ENCODE measurements at regions not wholly inside any gene's neighbourhood (a gene's known extent, or its start where the extent isn't known, plus 50 kb on each side); places are given as distances from the start of the nearest gene placed in this dataset.

- Histone ChIP-seq H3K27me3 (replicated peaks in 1 of 2; ENCODE audit: control insufficient read depth in 2 of 2, insufficient read depth in 2 of 2, low read length in 1 of 2) (no peaks in the 10 kb centered on the region), H3K4me1 (ENCODE audit: control insufficient read depth, insufficient read depth, low read length) (no peaks in the 10 kb centered on the region), H2AFZ (ENCODE audit: control insufficient read depth, low read depth, low read length) (no peak overlapping the region), H3K36me3 (ENCODE audit: control insufficient read depth in 2 of 2, insufficient read depth in 2 of 2, low read length in 1 of 2) (no peaks in the 10 kb centered on the region), H3K27ac (ENCODE audit: control insufficient read depth, insufficient read depth) (no peak overlapping the region), H4K20me1 (ENCODE audit: control insufficient read depth, insufficient read depth) (no peaks in the 10 kb centered on the region), H3K9me3 (replicated peaks; ENCODE audit: control insufficient read depth, insufficient read depth, low read length) (no peaks in the 10 kb centered on the region), H3K4me3 (no peak overlapping the region), H3K9ac (ENCODE audit: control insufficient read depth, insufficient read depth, low read length) (no peak overlapping the region), H3K79me2 (ENCODE audit: control insufficient read depth, insufficient read depth, low read length) (no peaks in the 10 kb centered on the region), H3K4me2 (ENCODE audit: control insufficient read depth, insufficient read depth) (no peak overlapping the region)
- intact Hi-C loops (cut with micrococcal nuclease; ENCODE audit: unreplicated experiment) (no loop called here), in situ Hi-C loops (cut with MboI) (no loop called here)
- ATAC-seq (peak; percentile 58; the same call in 2 of the 3 replicates), FAIRE-seq (no peak), DNase-seq (ENCODE audit: low read depth, low spot score) (no peak)
- SMC1A ChIA-PET (ENCODE audit: uncharacterized antibody, unreplicated experiment), result interaction anchor here (0.6 kb wide), 2 partner anchors 363 to 758 kb away, joined by 3 read pairs; no protein-coding TSS in a partner anchor
- TF ChIP-seq NR2F1 (conservative IDR thresholded peaks at IDR 0.05), result no peak
- CTCF ChIA-PET, result no interaction called here
- RAD21 ChIA-PET (ENCODE audit: unreplicated experiment), result no interaction called here
- POLR2A ChIA-PET, result no interaction called here
- no TSS peak for BruUV-seq (replicated peaks)
Observed at GRCh38 chr13:68440874-68441273, 1210.7 kb upstream of the PCDH9 start.

GRCh38 chr13:68439817-68440216 lies 1209.7 kb upstream of the PCDH9 start:
- CTCF ChIA-PET, result no interaction called here
- POLR2A ChIA-PET, result no interaction called here
- H3K4me2 ChIP-seq (ENCODE audit: control insufficient read depth, insufficient read depth), result no peak overlapping the region
- no peaks in the 10 kb centered on the region for H3K27me3 ChIP-seq (replicated peaks in 1 of 2; ENCODE audit: control insufficient read depth in 2 of 2, insufficient read depth in 2 of 2, low read length in 1 of 2)
- H3K9ac ChIP-seq (ENCODE audit: control insufficient read depth, insufficient read depth, low read length), result no peak overlapping the region
- ATAC-seq (peak; percentile 61), FAIRE-seq (no peak), DNase-seq (ENCODE audit: low read depth, low spot score) (no peak)
- no peaks in the 10 kb centered on the region for H3K4me1 ChIP-seq (ENCODE audit: control insufficient read depth, insufficient read depth, low read length)
- H3K79me2 ChIP-seq (ENCODE audit: control insufficient read depth, insufficient read depth, low read length), result no peaks in the 10 kb centered on the region
- in situ Hi-C loops (cut with MboI), result no loop called here
- WGBS (ENCODE audit: insufficient coverage, insufficient replicate concordance, low lambda C conversion rate, missing lambda C conversion rate), result 4% methylated on average over 1 of the region's 1 CpG
- H2AFZ ChIP-seq (ENCODE audit: control insufficient read depth, low read depth, low read length), result no peak overlapping the region
- H3K4me3 ChIP-seq, result no peak overlapping the region
- intact Hi-C loops (cut with micrococcal nuclease; ENCODE audit: unreplicated experiment), result no loop called here
- SMC1A ChIA-PET (ENCODE audit: uncharacterized antibody, unreplicated experiment), result interaction anchor here (0.7 to 1.1 kb wide), 2 partner anchors 38 to 44 kb away, joined by 3 read pairs; no protein-coding TSS in a partner anchor
- RAD21 ChIA-PET (ENCODE audit: unreplicated experiment), result no interaction called here
- H4K20me1 ChIP-seq (ENCODE audit: control insufficient read depth, insufficient read depth), result no peaks in the 10 kb centered on the region
- no peaks in the 10 kb centered on the region for H3K9me3 ChIP-seq (replicated peaks; ENCODE audit: control insufficient read depth, insufficient read depth, low read length)
- H3K36me3 ChIP-seq (ENCODE audit: control insufficient read depth in 2 of 2, insufficient read depth in 2 of 2, low read length in 1 of 2), result no peaks in the 10 kb centered on the region
- no peak overlapping the region for H3K27ac ChIP-seq (ENCODE audit: control insufficient read depth, insufficient read depth)
- TF ChIP-seq ASH2L (IDR thresholded peaks at IDR 0.05; ENCODE audit: borderline replicate concordance, low read depth), result no peak
- no peak for TF ChIP-seq FOS (IDR thresholded peaks at IDR 0.05; ENCODE audit: borderline replicate concordance, extremely low read depth, insufficient read length)
- TF ChIP-seq NFYA (IDR thresholded peaks at IDR 0.05; ENCODE audit: borderline replicate concordance, low read depth, low read length), result no peak
- TF ChIP-seq NFYB (IDR thresholded peaks at IDR 0.05; ENCODE audit: insufficient read depth, low read depth, low read length), result no peak
- TF ChIP-seq ZNF217 (IDR thresholded peaks at IDR 0.05), result no peak
- TF ChIP-seq, protein P1, sequence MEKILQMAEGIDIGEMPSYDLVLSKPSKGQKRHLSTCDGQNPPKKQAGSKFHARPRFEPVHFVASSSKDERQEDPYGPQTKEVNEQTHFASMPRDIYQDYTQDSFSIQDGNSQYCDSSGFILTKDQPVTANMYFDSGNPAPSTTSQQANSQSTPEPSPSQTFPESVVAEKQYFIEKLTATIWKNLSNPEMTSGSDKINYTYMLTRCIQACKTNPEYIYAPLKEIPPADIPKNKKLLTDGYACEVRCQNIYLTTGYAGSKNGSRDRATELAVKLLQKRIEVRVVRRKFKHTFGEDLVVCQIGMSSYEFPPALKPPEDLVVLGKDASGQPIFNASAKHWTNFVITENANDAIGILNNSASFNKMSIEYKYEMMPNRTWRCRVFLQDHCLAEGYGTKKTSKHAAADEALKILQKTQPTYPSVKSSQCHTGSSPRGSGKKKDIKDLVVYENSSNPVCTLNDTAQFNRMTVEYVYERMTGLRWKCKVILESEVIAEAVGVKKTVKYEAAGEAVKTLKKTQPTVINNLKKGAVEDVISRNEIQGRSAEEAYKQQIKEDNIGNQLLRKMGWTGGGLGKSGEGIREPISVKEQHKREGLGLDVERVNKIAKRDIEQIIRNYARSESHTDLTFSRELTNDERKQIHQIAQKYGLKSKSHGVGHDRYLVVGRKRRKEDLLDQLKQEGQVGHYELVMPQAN (conservative IDR thresholded peaks at IDR 0.05), result no peak
- TF ChIP-seq, protein P2, sequence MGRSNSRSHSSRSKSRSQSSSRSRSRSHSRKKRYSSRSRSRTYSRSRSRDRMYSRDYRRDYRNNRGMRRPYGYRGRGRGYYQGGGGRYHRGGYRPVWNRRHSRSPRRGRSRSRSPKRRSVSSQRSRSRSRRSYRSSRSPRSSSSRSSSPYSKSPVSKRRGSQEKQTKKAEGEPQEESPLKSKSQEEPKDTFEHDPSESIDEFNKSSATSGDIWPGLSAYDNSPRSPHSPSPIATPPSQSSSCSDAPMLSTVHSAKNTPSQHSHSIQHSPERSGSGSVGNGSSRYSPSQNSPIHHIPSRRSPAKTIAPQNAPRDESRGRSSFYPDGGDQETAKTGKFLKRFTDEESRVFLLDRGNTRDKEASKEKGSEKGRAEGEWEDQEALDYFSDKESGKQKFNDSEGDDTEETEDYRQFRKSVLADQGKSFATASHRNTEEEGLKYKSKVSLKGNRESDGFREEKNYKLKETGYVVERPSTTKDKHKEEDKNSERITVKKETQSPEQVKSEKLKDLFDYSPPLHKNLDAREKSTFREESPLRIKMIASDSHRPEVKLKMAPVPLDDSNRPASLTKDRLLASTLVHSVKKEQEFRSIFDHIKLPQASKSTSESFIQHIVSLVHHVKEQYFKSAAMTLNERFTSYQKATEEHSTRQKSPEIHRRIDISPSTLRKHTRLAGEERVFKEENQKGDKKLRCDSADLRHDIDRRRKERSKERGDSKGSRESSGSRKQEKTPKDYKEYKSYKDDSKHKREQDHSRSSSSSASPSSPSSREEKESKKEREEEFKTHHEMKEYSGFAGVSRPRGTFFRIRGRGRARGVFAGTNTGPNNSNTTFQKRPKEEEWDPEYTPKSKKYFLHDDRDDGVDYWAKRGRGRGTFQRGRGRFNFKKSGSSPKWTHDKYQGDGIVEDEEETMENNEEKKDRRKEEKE (IDR thresholded peaks at IDR 0.05), result no peak
- no peak for TF ChIP-seq IRF3 (IDR thresholded peaks at IDR 0.05)
- no TSS peak for BruUV-seq (replicated peaks)
